Lower leg skin (tissue), 4 donors: ENCODE measurements at regions not wholly inside any gene's neighbourhood (a gene's known extent, or its start where the extent isn't known, plus 50 kb on each side); places are given as distances from the start of the nearest gene placed in this dataset.
"Not testable (repeated sequence)": the region's sequence is repeated elsewhere in the genome, so short reads cannot be mapped to it uniquely, and the experiment has no call there.

ENCODE experiments used
- DNase-seq, 2 donors: peaks; one replicate each; pipeline ENCODE4 v3.0.0-alpha.2; 2019; ENCODE audit warnings: low spot score in 2 of 2
- H3K4me3 ChIP-seq: fragments of 200-600 bp; sonication (generic); 2 replicates; pipeline ENCODE4 v1.5.1; 2017; ENCODE audit warnings: mild to moderate bottlenecking, low read depth; ENCODE audit not compliant: poor library complexity, severe bottlenecking
- CTCF ChIP-seq, 3 donors: fragments of 450-650 bp; IDR thresholded peaks; one replicate each; pipeline ENCODE4 v1.5.1; 2016; ENCODE audit warnings: antibody characterized with exemption in 3 of 3, mild to moderate bottlenecking in 3 of 3, moderate library complexity in 2 of 3
- POLR2A ChIP-seq, 2 donors: fragments of 450-650 bp; IDR thresholded peaks; one replicate each; pipeline ENCODE4 v1.6.1; 2016 to 2017; ENCODE audit warnings: antibody characterized with exemption in 2 of 2, mild to moderate bottlenecking in 1 of 2, moderate library complexity in 1 of 2
- WGBS, 2 donors: methylation state at CpG; one replicate each; pipeline ENCODE4 v1.1.5; 2018; 5-methylcytosine and 5-hydroxymethylcytosine counted together
- intact Hi-C: fragments of 100-400 bp; cut with DNase I; formaldehyde crosslinking; loops from one replicate; pipeline ENCODE4 v1.15.0; 2023; ENCODE audit warnings: low total_unique reads

- 91% methylated on average over 2 of the region's 2 CpGs for WGBS, 2 donors
Observed at GRCh38 chr12:46064548-46064947, 74.2 kb upstream of the SCAF11 start.

GRCh38 chr12:46058697-46059096, 68.3 kb upstream of the SCAF11 start:
- WGBS, 2 donors, result 84 to 85% methylated on average over 7 of the region's 7 CpGs
- intact Hi-C loops, H3K4me3 ChIP-seq, DNase-seq: not testable (repeated sequence)

More at GRCh38 chr12:46064548-46064947, 74.2 kb upstream of the SCAF11 start:
- no peak for DNase-seq
- intact Hi-C loops, result no loop called here
- TF ChIP-seq POLR2A (IDR thresholded peaks at IDR 0.05) (no peak), CTCF (IDR thresholded peaks at IDR 0.05) (no peak)
- no peak overlapping the region for H3K4me3 ChIP-seq

- DNase-seq, result no peak
- intact Hi-C loops, result no loop called here
- TF ChIP-seq CTCF (IDR thresholded peaks at IDR 0.05), result no peak
- TF ChIP-seq POLR2A (IDR thresholded peaks at IDR 0.05), result no peak
- H3K4me3 ChIP-seq, result no peak overlapping the region
Observed at GRCh38 chr12:46050805-46051204, 60.4 kb upstream of the SCAF11 start.

GRCh38 chr12:46049665-46050064, 59.3 kb upstream of the SCAF11 start:
- intact Hi-C loops, result no loop called here
- no peak overlapping the region for H3K4me3 ChIP-seq
- TF ChIP-seq POLR2A (IDR thresholded peaks at IDR 0.05) (no peak), CTCF (IDR thresholded peaks at IDR 0.05) (no peak)
- no peak for DNase-seq
- 50 to 69% methylated on average over 2 of the region's 2 CpGs for WGBS, 2 donors

GRCh38 chr12:46046436-46046835, 56.1 kb upstream of the SCAF11 start:
- no peak for DNase-seq
- intact Hi-C loops, result no loop called here
- 76 to 88% methylated on average over 1 of the region's 1 CpG for WGBS, 2 donors
- TF ChIP-seq CTCF (IDR thresholded peaks at IDR 0.05) (no peak), POLR2A (IDR thresholded peaks at IDR 0.05) (no peak)
- H3K4me3 ChIP-seq, result no peak overlapping the region

- DNase-seq, result no peak
- 39 to 52% methylated on average over 1 of the region's 1 CpG for WGBS, 2 donors
- no peak overlapping the region for H3K4me3 ChIP-seq
- intact Hi-C loops, result no loop called here
- no peak for TF ChIP-seq CTCF (IDR thresholded peaks at IDR 0.05)
- TF ChIP-seq POLR2A (IDR thresholded peaks at IDR 0.05), result no peak
Observed at GRCh38 chr12:46043972-46044520, 53.7 kb upstream of the SCAF11 start.
